Effector CD8-positive, alpha-beta T cell (primary cell): ENCODE measurements at regions not wholly inside any gene's neighbourhood (a gene's known extent, or its start where the extent isn't known, plus 50 kb on each side); places are given as distances from the start of the nearest gene placed in this dataset.

Experiments used
- DNase-seq: peaks from one replicate; lab custom pipeline; 2025; lab: John Stamatoyannopoulos, UW

GRCh38 chr3:94179059-94179458 lies 116.2 kb downstream of the NSUN3 start:
- DNase-seq = no peak

DNA sequence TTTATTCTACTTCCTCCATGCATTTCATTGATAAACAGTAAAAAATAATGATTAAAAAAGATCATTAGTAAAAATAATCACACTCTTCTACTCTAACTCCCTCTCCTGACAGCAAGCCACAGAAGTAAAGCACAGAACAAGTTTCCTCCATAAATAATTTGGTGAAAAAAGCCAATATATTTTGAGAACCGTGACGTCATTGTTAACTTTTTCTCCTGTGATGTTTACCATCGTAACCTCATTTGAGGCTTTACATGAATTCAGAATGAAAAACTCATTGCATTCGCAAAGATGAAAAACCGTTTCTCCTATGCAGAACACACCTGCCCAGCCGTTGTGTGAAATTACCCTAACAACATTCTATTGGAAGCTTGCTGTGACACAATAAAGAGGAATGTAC lies 120.7 kb downstream of the NSUN3 start:
- DNase-seq = no peak

DNA sequence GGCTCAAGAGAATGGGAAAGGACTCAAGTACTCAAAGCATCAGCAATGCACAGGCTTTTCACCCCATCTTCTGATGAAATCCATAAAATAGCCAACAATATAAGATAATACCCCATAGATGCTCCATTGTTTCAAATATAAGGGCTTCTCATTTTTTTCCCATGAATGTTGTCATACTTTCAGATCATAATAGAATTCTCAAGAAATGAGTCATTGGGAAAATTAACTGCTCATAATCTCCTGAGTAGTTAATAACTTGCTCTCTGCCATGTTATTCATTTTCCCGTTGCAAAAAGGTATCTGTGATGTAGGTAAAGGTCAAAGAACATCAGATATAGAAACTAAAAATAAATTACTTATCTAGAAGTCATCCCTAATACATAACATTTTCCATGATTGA lies 121.9 kb downstream of the NSUN3 start:
- DNase-seq = no peak

- DNase-seq = no peak
These were observed 122.9 kb downstream of the NSUN3 start for GRCh38 chr3:94185753-94186152.

DNA sequence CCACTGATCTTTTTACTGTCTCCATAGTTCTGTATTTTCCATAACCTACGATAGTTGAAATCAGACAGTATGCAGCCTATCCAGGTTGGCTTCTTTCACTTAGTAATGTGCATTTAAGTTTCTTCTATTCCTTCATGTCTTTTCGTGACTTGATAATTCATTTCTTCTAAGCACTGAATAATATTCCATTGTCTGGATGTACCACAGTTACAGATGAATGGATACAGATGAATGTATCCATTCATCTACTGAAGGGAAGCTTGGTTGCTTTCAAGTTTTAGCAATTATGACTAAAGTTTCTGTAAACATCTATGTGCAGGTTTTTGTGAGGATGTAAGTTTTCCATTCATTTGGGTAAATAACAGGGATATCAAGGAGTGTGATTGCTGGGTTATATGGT lies 124.8 kb downstream of the NSUN3 start:
- no peak for DNase-seq

- no peak for DNase-seq
These were observed 132.5 kb downstream of the NSUN3 start for GRCh38 chr3:94195381-94195780.

GRCh38 chr3:94206291-94206690 lies 143.4 kb downstream of the NSUN3 start:
- no peak for DNase-seq

- DNase-seq = no peak
These were observed 147.4 kb downstream of the NSUN3 start for GRCh38 chr3:94210256-94210655.

DNA sequence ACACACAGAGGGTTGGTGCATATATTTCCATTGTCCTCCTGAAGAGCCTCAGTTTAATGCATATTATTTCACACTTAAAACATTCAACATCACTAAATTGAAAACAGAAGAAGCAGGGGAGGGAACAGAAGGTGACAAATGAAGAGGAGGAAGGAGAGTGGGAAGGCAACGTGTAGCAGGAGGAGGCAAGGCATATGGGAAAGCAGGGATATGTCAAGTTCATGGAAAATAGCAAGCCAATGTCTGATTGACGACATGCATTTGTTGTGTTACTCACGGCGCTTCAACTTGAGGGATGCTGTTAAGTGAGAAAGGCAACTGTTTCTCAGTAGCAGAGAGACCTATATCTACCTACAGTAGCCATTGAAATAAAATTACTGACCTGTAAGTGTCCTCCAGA lies 154.5 kb downstream of the NSUN3 start:
- DNase-seq = no peak

- DNase-seq = no peak
These were observed 157.6 kb downstream of the NSUN3 start for GRCh38 chr3:94220426-94220825.

GRCh38 chr3:94221829-94222228 lies 159.0 kb downstream of the NSUN3 start:
- no peak for DNase-seq

DNA sequence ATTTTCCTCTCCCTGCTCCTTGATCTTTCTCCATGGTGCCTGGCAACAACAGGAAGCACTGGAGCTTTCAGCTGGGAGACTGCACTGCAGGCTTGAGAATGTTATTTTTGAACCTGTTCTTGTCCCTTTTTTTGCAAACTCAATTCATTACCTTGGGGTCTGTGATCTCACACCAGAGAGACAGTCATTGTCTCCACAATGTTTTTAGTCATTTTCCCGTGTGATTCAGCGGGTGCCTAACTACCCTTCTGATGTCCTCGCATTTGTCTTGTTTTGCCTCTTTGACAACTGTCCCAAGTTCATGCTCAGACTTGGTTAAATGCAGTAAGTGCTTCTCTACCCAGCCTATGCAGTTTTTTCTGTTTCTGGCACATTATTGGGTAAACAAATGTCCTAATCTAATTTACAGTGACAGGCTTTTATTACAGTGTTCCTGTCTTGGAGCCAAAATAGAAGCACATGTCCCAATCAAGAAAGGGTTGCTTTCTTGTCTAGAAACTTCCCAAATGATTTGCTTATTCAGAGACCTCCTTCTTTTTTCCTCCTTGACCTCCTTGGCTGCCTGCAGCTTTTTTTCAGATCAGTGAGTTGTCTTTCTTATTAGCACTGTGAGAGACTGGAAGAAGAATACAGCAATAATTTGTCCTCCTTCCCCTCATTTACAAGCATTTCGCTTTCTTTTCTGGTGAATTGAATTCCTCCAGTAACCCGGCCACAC lies 162.4 kb downstream of the NSUN3 start:
- DNase-seq = no peak

- DNase-seq = no peak
These were observed 163.2 kb downstream of the NSUN3 start for GRCh38 chr3:94226078-94226477.

- DNase-seq = no peak
These were observed 170.1 kb downstream of the NSUN3 start for GRCh38 chr3:94232921-94233320.

DNA sequence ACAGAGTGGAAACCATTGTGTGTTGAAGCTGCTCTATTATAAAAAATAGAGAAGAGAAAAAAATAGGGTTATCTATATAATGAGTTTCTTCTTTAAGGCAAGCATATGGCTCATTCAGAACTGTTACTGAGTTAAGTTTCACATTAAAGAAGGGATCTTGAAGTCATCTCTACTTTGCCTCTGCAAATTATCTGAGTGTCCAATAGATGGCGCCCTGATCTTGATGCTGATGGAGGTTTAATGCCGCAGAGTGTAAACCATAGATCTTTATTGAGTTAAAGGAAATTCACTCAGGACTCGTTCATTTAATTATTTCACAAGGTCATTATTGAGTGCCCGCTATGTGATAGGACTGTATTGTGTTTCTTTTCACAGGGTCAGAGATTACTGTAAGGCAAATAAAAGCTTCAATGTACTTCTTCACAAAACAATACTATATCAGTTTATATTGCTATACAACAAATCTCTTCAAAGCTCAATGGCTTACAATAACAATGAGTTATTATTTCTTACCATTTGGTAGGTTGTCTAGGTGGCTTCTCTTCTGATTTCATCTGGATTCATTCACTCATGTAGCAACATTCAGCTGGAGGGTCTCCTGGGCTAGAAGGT lies 171.4 kb downstream of the NSUN3 start:
- DNase-seq = no peak

DNA sequence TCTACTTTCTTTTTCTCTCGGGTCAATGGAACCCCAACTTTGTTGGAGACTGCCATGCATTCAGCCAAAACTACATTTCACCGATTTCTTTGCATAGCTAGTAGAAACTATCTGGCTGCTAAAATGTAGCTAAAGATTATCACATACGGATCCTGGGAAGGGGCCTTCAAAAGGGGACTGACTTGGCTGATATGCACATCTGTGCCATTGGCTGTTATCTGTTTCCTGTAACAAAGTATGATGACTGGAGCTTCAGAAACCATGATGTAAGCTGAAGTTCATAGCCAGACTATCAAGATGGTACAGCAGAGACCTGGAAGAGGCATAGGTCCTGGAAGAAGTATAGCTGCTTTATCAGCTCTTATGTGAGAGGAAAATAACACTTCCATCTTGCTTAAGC lies 179.1 kb downstream of the NSUN3 start:
- DNase-seq = no peak

DNA sequence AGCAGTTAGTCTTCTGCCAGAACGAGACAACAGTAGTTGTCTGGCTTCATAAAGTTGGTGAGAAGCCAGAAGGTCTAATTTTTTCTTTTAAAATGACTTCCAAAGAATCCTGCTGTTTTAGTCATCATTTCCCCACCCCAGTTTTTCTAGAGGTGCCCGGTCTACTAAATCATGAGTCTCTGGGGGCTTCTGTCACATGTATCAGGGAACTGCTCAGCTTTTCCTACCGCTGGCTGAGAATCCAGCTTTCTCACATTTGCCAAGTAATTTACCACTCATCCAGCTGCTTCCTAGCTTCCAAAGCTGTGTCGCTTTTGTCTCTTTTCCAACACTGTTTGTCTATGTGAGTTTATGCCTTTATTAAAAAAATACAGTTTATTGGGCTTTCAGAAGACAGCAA lies 183.3 kb downstream of the NSUN3 start:
- no peak for DNase-seq

- no peak for DNase-seq
These were observed 185.2 kb downstream of the NSUN3 start for GRCh38 chr3:94248042-94248441.

- DNase-seq = peak; percentile 28
These were observed 186.7 kb downstream of the NSUN3 start for GRCh38 chr3:94249491-94250079.

- no peak for DNase-seq
These were observed 188.7 kb downstream of the NSUN3 start for GRCh38 chr3:94251566-94251965.

GRCh38 chr3:94252316-94252715 lies 189.5 kb downstream of the NSUN3 start:
- no peak for DNase-seq

- no peak for DNase-seq
These were observed 194.3 kb downstream of the NSUN3 start for GRCh38 chr3:94256888-94257813.
